ENCODE measurements at regions not wholly inside any gene's neighbourhood (a gene's known extent, or its start where the extent isn't known, plus 50 kb on each side); places are given as distances from the start of the nearest gene placed in this dataset.

- no peak for TF ChIP-seq CTCF (IDR thresholded peaks at IDR 0.05 in 8 of 11, conservative IDR thresholded peaks at IDR 0.05 in 3 of 11)
- TF ChIP-seq POLR2A (IDR thresholded peaks at IDR 0.05): no peak
- no peak for TF ChIP-seq POLR2AphosphoS5 (IDR thresholded peaks at IDR 0.05)
Observed at GRCh38 chr16:51624080-51624775, 473.2 kb upstream of the SALL1 start.
